Muscle layer of colon (tissue), 2 donors: ENCODE measurements at regions not wholly inside any gene's neighbourhood (a gene's known extent, or its start where the extent isn't known, plus 50 kb on each side); places are given as distances from the start of the nearest gene placed in this dataset.

Source experiments
- H3K27ac ChIP-seq: one replicate; pipeline ENCODE4 v1.7.0; 2013; ENCODE audit warnings: low read depth, mild to moderate bottlenecking, low read length, moderate library complexity
- H3K27me3 ChIP-seq, 2 donors: one replicate each; pipeline ENCODE4 v1.7.0; 2013; ENCODE audit warnings: low read length in 2 of 2, mild to moderate bottlenecking in 2 of 2; ENCODE audit not compliant: insufficient read depth in 2 of 2, control insufficient read depth in 1 of 2
- H3K36me3 ChIP-seq: one replicate; pipeline ENCODE4 v1.7.0; 2013; ENCODE audit warnings: mild to moderate bottlenecking, low read length; ENCODE audit not compliant: insufficient read depth
- H3K4me1 ChIP-seq: one replicate; pipeline ENCODE4 v1.7.0; 2013; ENCODE audit warnings: mild to moderate bottlenecking, low read length; ENCODE audit not compliant: insufficient read depth
- H3K4me3 ChIP-seq, 2 donors: one replicate each; pipeline ENCODE4 v1.7.0; 2013; ENCODE audit warnings: low read length in 2 of 2, low read depth in 1 of 2, mild to moderate bottlenecking in 1 of 2, moderate library complexity in 1 of 2
- H3K9ac ChIP-seq: one replicate; pipeline ENCODE4 v1.7.0; 2013; ENCODE audit warnings: low read length
- H3K9me3 ChIP-seq: one replicate; pipeline ENCODE4 v1.7.0; 2013; ENCODE audit warnings: mild to moderate bottlenecking, low read length
- donor health status: abdominal sarcoma.
- donor health status: Adenocarcinoma of cecum.

- H3K4me3 ChIP-seq, result no peak overlapping the region
- no peaks in the 10 kb centered on the region for H3K4me1 ChIP-seq
- H3K36me3 ChIP-seq, result no peaks in the 10 kb centered on the region
- no peak overlapping the region for H3K9ac ChIP-seq
- no peaks in the 10 kb centered on the region for H3K27me3 ChIP-seq
- no peak overlapping the region for H3K27ac ChIP-seq
- no peaks in the 10 kb centered on the region for H3K9me3 ChIP-seq
Measured at GRCh38 chr6:19013026-19013705, 626.0 kb downstream of the RNF144B start.

DNA sequence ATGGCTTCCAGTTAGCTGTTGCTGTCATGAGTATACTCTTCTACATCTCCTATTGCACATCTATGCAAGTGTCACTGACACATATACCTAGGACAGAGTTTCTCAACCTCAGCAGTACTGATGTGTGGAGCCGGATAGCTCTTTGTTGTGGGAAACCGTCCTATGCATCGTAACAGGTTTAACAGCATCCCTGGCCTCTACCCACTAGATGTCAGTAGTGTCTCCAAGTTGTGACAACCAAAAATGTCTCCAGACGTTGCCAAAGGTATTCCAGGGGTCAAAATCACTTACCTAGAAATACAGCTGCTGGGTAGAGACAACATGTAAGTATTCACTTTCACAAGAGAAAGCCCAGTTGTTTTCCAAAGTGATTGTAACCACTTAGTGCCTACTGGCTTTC is 637.6 kb downstream of the RNF144B start:
- Histone ChIP-seq H3K9ac (no peak overlapping the region), H3K4me3 (no peak overlapping the region), H3K27ac (no peak overlapping the region), H3K4me1 (no peaks in the 10 kb centered on the region), H3K27me3 (no peaks in the 10 kb centered on the region), H3K9me3 (no peaks in the 10 kb centered on the region), H3K36me3 (no peaks in the 10 kb centered on the region)

GRCh38 chr6:19028201-19028600 is 641.1 kb downstream of the RNF144B start:
- H3K9me3 ChIP-seq, result no peaks in the 10 kb centered on the region
- H3K27ac ChIP-seq, result no peak overlapping the region
- H3K9ac ChIP-seq, result no peak overlapping the region

DNA sequence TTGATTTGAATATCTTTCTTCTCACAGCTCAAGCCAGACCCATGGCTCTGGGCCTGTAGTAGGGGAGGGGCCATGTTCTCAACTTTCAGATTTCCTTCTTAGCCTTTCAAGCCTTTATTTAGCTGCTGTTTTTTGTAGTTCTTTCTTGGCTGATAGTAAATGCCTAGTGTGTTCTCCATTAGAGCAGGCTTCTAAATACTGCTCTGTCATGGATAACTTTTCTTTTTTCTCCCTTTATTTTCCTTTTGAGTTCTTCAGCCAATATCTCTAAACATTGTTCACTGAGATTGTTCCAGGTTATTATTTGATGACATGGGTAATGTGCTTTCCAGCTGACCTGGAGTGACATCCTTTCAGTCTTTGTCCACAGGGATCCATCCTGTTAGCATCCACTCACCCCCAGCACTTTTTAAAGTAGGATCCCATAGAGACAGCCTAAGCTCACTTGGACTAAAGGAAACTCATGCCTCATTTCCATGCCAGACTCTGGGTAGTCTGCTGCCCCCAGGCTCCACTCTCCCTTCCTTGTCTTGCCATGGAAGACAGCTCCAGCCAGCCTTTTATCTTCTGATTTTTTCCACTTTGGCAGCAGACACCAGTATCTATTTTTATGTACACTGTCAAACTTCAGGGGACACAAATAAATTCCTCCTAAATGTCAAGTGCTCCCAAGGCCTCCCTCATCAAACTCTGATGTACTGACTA is 645.6 kb downstream of the RNF144B start:
- Histone ChIP-seq H3K4me1 (peaks cover 5% of the 10 kb centered on the region), H3K9ac (no peak overlapping the region), H3K9me3 (no peaks in the 10 kb centered on the region), H3K36me3 (no peaks in the 10 kb centered on the region), H3K4me3 (no peak overlapping the region), H3K27me3 (no peaks in the 10 kb centered on the region), H3K27ac (no peak overlapping the region)

More at GRCh38 chr6:19028201-19028600, 641.1 kb downstream of the RNF144B start:
- Histone ChIP-seq H3K4me3 (no peak overlapping the region), H3K27me3 (no peaks in the 10 kb centered on the region), H3K4me1 (no peaks in the 10 kb centered on the region), H3K36me3 (no peaks in the 10 kb centered on the region)

DNA sequence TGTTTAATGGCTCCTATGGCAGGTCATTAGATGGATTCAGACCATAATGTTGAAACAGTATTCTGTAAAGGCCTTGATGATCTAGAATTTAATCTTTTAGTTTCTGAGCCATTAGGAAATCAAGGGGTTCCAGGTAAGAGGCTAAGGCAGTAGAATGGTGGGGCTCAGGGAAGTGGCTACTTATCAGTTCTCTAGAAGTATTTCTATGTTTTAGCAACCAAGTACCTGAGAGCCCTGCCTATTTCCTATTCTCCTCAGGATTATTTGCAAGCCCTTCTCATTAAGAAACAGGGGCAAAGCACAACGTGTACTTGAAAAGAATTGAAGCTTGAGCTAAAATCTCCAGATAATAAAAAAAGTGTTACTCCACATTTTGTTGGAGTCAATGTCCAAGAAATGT is 646.5 kb downstream of the RNF144B start:
- Histone ChIP-seq H3K36me3 (no peaks in the 10 kb centered on the region), H3K9ac (no peak overlapping the region), H3K4me3 (no peak overlapping the region), H3K9me3 (no peaks in the 10 kb centered on the region), H3K27ac (no peak overlapping the region), H3K27me3 (no peaks in the 10 kb centered on the region), H3K4me1 (peaks cover 5% of the 10 kb centered on the region)

DNA sequence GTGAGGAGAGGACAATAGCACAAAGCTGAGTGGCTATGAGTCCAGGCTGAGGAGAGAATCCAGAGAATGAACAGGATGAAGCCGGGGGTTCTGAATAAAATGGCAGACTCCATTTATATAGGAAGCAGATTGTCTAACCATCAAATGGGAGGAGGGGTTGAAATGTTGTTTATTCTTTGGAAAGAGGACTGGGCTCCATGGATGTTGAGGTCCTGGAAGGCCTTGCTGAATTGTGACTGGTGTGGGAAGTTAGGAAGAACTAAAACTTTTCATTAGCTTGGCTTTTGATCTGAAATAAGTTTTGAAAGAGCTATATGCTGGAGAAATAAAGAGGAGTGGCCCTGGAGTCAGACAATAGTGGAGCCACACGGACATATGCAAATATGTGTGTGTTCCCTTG is 647.8 kb downstream of the RNF144B start:
- H3K27ac ChIP-seq, result no peak overlapping the region
- H3K9me3 ChIP-seq, result no peaks in the 10 kb centered on the region

GRCh38 chr6:19035461-19036195 is 648.5 kb downstream of the RNF144B start:
- H3K9me3 ChIP-seq, result no peaks in the 10 kb centered on the region
- H3K4me3 ChIP-seq, result no peak overlapping the region
- H3K27ac ChIP-seq, result no peak overlapping the region
- no peaks in the 10 kb centered on the region for H3K36me3 ChIP-seq
- peaks cover 5% of the 10 kb centered on the region for H3K4me1 ChIP-seq
- no peak overlapping the region for H3K9ac ChIP-seq
- H3K27me3 ChIP-seq, result no peaks in the 10 kb centered on the region

More for the DNA sequence above, 647.8 kb downstream of the RNF144B start:
- H3K9ac ChIP-seq, result no peak overlapping the region
- H3K4me3 ChIP-seq, result no peak overlapping the region
- no peaks in the 10 kb centered on the region for H3K36me3 ChIP-seq
- H3K27me3 ChIP-seq, result no peaks in the 10 kb centered on the region
- peaks cover 5% of the 10 kb centered on the region for H3K4me1 ChIP-seq

DNA sequence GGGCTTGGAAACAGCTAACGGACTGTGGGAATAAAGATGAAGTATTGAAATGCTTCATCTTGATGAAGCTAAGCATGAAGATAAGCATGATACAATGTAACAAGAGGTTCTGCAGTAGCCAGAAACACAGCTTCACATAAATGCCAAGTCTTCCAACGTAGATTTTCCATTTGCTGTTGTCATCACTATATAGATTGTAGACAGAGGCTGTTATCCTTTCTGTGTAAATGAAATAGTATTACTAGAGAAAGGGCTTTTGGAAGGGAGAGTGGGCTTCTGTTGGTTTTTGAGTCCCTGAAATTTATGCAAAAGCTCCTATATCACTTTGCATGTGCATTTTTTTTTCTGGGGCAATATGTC is 649.0 kb downstream of the RNF144B start:
- no peak overlapping the region for H3K4me3 ChIP-seq
- no peak overlapping the region for H3K9ac ChIP-seq
- no peaks in the 10 kb centered on the region for H3K9me3 ChIP-seq
- peaks cover 5% of the 10 kb centered on the region for H3K4me1 ChIP-seq
- no peaks in the 10 kb centered on the region for H3K36me3 ChIP-seq
- no peak overlapping the region for H3K27ac ChIP-seq
- no peaks in the 10 kb centered on the region for H3K27me3 ChIP-seq

DNA sequence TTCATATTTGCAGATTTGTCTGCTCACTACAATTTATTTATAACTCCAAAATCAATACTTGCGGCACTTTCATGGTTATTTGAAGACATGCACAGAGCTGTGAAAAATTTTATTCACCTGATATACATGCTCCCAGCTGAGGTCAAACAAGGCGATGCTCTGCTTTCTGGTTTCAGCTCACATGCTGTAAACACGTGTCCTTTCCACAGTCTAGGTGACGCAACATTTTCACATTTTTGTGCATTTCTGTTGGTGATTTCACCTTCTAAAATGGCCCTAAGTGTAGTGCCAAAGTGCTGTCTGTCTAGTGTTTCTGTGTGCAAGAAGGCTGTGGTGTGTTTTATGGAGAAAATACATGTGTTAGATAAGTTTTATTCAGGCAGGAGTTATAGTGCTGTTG is 650.5 kb downstream of the RNF144B start:
- H3K9ac ChIP-seq, result no peak overlapping the region
- no peaks in the 10 kb centered on the region for H3K36me3 ChIP-seq
- no peak overlapping the region for H3K27ac ChIP-seq
- peaks cover 5% of the 10 kb centered on the region for H3K4me1 ChIP-seq
- no peaks in the 10 kb centered on the region for H3K9me3 ChIP-seq
- no peaks in the 10 kb centered on the region for H3K27me3 ChIP-seq
- no peak overlapping the region for H3K4me3 ChIP-seq

GRCh38 chr6:19039287-19039686 is 652.1 kb downstream of the RNF144B start:
- H3K4me1 ChIP-seq, result peaks cover 5% of the 10 kb centered on the region
- no peak overlapping the region for H3K4me3 ChIP-seq
- no peaks in the 10 kb centered on the region for H3K27me3 ChIP-seq
- H3K9me3 ChIP-seq, result no peaks in the 10 kb centered on the region
- H3K9ac ChIP-seq, result no peak overlapping the region
- H3K36me3 ChIP-seq, result no peaks in the 10 kb centered on the region
- H3K27ac ChIP-seq, result no peak overlapping the region

- H3K36me3 ChIP-seq, result no peaks in the 10 kb centered on the region
- H3K4me3 ChIP-seq, result no peak overlapping the region
- no peaks in the 10 kb centered on the region for H3K4me1 ChIP-seq
- no peaks in the 10 kb centered on the region for H3K9me3 ChIP-seq
- no peak overlapping the region for H3K9ac ChIP-seq
- no peak overlapping the region for H3K27ac ChIP-seq
- no peaks in the 10 kb centered on the region for H3K27me3 ChIP-seq
Measured at GRCh38 chr6:19041906-19042305, 654.8 kb downstream of the RNF144B start.
